ENCODE measurements at regions not wholly inside any gene's neighbourhood (a gene's known extent, or its start where the extent isn't known, plus 50 kb on each side); places are given as distances from the start of the nearest gene placed in this dataset.

DNA sequence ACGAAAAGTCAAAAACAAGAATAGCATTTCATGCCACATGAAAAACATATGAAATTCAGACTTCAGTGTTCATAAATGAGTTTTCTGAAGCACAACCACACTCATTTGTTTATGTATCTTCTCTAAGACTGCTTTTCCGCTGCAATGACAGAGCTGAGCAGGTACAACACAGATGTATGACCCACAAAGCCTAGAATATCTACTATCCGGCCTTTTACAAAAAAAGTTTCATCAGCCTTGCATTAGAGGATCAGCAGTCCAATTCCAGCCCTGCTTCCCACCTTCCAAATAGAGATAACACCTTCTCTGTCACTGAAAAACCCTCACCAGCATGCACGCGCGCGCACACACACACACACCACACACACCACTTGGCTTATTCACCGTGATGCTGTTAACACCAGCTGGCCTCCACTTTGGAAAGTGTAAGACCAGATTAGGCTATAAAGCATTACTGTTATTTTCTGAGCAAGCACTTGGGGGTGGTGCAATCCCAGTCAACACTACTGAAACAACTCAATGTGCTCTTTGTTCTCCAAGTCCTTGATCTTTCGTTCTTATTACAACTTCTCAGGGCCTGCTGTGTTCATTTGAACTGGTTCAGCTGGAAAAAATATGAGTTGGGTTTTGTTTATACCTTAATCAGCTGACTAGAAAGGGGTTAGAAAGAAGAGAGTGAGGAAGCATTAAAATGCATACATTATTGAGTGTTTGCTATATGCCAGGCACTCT is 90.0 kb downstream of the GLUL start (continued):
- TF ChIP-seq, protein P1, sequence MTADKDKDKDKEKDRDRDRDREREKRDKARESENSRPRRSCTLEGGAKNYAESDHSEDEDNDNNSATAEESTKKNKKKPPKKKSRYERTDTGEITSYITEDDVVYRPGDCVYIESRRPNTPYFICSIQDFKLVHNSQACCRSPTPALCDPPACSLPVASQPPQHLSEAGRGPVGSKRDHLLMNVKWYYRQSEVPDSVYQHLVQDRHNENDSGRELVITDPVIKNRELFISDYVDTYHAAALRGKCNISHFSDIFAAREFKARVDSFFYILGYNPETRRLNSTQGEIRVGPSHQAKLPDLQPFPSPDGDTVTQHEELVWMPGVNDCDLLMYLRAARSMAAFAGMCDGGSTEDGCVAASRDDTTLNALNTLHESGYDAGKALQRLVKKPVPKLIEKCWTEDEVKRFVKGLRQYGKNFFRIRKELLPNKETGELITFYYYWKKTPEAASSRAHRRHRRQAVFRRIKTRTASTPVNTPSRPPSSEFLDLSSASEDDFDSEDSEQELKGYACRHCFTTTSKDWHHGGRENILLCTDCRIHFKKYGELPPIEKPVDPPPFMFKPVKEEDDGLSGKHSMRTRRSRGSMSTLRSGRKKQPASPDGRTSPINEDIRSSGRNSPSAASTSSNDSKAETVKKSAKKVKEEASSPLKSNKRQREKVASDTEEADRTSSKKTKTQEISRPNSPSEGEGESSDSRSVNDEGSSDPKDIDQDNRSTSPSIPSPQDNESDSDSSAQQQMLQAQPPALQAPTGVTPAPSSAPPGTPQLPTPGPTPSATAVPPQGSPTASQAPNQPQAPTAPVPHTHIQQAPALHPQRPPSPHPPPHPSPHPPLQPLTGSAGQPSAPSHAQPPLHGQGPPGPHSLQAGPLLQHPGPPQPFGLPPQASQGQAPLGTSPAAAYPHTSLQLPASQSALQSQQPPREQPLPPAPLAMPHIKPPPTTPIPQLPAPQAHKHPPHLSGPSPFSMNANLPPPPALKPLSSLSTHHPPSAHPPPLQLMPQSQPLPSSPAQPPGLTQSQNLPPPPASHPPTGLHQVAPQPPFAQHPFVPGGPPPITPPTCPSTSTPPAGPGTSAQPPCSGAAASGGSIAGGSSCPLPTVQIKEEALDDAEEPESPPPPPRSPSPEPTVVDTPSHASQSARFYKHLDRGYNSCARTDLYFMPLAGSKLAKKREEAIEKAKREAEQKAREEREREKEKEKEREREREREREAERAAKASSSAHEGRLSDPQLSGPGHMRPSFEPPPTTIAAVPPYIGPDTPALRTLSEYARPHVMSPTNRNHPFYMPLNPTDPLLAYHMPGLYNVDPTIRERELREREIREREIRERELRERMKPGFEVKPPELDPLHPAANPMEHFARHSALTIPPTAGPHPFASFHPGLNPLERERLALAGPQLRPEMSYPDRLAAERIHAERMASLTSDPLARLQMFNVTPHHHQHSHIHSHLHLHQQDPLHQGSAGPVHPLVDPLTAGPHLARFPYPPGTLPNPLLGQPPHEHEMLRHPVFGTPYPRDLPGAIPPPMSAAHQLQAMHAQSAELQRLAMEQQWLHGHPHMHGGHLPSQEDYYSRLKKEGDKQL (CRISPR knock-in tag; IDR thresholded peaks at IDR 0.05; ENCODE audit: low read depth), result 0 out of 2 replicates have a peak, but pooled peaks have one; percentile 37
- TF ChIP-seq MIER2 (CRISPR knock-in tag; IDR thresholded peaks at IDR 0.05) (no peak), ZNF530 (CRISPR knock-in tag; IDR thresholded peaks at IDR 0.05; ENCODE audit: low read depth) (no peak), HDAC1 (CRISPR knock-in tag; IDR thresholded peaks at IDR 0.05) (peak; percentile 81), IRX3 (CRISPR knock-in tag; IDR thresholded peaks at IDR 0.05; ENCODE audit: borderline replicate concordance, low read depth) (no peak), NR2C2 (CRISPR knock-in tag; IDR thresholded peaks at IDR 0.05; ENCODE audit: borderline replicate concordance) (peak; percentile 60; the same call in 1 of the 2 replicates), PRPF4 (IDR thresholded peaks at IDR 0.05; ENCODE audit: low read depth, low read length, poor library complexity, severe bottlenecking) (no peak), HOXD1 (CRISPR knock-in tag; IDR thresholded peaks at IDR 0.05) (peak; percentile 85), SIX4 (CRISPR knock-in tag; IDR thresholded peaks at IDR 0.05) (peak; percentile 66; the same call in 1 of the 2 replicates), ZNF124 (CRISPR knock-in tag; IDR thresholded peaks at IDR 0.05) (peak; percentile 93), EHMT2 (IDR thresholded peaks at IDR 0.05; ENCODE audit: borderline replicate concordance, low read depth, low read length) (peak; percentile 71; the same call in 1 of the 2 replicates), ZNF317 (CRISPR knock-in tag; IDR thresholded peaks at IDR 0.05) (peak; percentile 72; the same call in 1 of the 2 replicates), RFX3 (CRISPR knock-in tag; IDR thresholded peaks at IDR 0.05) (no peak)
- TF ChIP-seq, protein P2, sequence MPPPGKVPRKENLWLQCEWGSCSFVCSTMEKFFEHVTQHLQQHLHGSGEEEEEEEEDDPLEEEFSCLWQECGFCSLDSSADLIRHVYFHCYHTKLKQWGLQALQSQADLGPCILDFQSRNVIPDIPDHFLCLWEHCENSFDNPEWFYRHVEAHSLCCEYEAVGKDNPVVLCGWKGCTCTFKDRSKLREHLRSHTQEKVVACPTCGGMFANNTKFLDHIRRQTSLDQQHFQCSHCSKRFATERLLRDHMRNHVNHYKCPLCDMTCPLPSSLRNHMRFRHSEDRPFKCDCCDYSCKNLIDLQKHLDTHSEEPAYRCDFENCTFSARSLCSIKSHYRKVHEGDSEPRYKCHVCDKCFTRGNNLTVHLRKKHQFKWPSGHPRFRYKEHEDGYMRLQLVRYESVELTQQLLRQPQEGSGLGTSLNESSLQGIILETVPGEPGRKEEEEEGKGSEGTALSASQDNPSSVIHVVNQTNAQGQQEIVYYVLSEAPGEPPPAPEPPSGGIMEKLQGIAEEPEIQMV (CRISPR knock-in tag; IDR thresholded peaks at IDR 0.05; ENCODE audit: low read depth), result no peak
- TF ChIP-seq, protein P3, sequence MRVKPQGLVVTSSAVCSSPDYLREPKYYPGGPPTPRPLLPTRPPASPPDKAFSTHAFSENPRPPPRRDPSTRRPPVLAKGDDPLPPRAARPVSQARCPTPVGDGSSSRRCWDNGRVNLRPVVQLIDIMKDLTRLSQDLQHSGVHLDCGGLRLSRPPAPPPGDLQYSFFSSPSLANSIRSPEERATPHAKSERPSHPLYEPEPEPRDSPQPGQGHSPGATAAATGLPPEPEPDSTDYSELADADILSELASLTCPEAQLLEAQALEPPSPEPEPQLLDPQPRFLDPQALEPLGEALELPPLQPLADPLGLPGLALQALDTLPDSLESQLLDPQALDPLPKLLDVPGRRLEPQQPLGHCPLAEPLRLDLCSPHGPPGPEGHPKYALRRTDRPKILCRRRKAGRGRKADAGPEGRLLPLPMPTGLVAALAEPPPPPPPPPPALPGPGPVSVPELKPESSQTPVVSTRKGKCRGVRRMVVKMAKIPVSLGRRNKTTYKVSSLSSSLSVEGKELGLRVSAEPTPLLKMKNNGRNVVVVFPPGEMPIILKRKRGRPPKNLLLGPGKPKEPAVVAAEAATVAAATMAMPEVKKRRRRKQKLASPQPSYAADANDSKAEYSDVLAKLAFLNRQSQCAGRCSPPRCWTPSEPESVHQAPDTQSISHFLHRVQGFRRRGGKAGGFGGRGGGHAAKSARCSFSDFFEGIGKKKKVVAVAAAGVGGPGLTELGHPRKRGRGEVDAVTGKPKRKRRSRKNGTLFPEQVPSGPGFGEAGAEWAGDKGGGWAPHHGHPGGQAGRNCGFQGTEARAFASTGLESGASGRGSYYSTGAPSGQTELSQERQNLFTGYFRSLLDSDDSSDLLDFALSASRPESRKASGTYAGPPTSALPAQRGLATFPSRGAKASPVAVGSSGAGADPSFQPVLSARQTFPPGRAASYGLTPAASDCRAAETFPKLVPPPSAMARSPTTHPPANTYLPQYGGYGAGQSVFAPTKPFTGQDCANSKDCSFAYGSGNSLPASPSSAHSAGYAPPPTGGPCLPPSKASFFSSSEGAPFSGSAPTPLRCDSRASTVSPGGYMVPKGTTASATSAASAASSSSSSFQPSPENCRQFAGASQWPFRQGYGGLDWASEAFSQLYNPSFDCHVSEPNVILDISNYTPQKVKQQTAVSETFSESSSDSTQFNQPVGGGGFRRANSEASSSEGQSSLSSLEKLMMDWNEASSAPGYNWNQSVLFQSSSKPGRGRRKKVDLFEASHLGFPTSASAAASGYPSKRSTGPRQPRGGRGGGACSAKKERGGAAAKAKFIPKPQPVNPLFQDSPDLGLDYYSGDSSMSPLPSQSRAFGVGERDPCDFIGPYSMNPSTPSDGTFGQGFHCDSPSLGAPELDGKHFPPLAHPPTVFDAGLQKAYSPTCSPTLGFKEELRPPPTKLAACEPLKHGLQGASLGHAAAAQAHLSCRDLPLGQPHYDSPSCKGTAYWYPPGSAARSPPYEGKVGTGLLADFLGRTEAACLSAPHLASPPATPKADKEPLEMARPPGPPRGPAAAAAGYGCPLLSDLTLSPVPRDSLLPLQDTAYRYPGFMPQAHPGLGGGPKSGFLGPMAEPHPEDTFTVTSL (CRISPR knock-in tag; IDR thresholded peaks at IDR 0.05; ENCODE audit: borderline replicate concordance), result peak; percentile 92
- TF ChIP-seq, protein P4, sequence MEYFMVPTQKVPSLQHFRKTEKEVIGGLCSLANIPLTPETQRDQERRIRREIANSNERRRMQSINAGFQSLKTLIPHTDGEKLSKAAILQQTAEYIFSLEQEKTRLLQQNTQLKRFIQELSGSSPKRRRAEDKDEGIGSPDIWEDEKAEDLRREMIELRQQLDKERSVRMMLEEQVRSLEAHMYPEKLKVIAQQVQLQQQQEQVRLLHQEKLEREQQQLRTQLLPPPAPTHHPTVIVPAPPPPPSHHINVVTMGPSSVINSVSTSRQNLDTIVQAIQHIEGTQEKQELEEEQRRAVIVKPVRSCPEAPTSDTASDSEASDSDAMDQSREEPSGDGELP (IDR thresholded peaks at IDR 0.05; ENCODE audit: borderline replicate concordance, low read depth), result peak; percentile 99
